ENCODE measurements at regions not wholly inside any gene's neighbourhood (a gene's known extent, or its start where the extent isn't known, plus 50 kb on each side); places are given as distances from the start of the nearest gene placed in this dataset.

DNA sequence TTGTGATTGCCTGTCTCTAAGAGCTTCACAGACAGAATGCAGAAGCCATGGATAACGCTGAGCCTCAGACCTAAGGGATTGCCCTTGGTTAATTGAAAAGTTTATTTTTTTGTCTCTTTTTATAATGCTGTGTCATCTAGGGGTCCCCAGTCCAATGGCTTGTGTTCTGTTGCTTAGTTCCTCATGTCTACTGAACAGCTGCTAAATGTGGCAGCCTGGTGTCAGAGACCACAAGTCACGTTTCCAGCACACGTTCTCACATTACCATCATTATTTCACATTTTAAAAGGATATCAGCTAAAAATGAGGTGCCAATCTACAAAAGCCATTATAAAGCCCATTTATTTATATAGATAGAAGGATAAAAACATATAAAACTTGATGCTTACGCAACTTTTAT lies 1362.0 kb downstream of the PCDH9 start:
- Histone ChIP-seq H3K4me3 (no peak overlapping the region), H3K4me1 (no peaks in the 10 kb centered on the region), H3K27ac (no peak overlapping the region), H3K9me3 (no peaks in the 10 kb centered on the region), H3K36me3 (no peaks in the 10 kb centered on the region), H3K27me3 (no peaks in the 10 kb centered on the region)
- TF ChIP-seq POLR2AphosphoS5 (IDR thresholded peaks at IDR 0.05): no peak
- TF ChIP-seq, protein P1, sequence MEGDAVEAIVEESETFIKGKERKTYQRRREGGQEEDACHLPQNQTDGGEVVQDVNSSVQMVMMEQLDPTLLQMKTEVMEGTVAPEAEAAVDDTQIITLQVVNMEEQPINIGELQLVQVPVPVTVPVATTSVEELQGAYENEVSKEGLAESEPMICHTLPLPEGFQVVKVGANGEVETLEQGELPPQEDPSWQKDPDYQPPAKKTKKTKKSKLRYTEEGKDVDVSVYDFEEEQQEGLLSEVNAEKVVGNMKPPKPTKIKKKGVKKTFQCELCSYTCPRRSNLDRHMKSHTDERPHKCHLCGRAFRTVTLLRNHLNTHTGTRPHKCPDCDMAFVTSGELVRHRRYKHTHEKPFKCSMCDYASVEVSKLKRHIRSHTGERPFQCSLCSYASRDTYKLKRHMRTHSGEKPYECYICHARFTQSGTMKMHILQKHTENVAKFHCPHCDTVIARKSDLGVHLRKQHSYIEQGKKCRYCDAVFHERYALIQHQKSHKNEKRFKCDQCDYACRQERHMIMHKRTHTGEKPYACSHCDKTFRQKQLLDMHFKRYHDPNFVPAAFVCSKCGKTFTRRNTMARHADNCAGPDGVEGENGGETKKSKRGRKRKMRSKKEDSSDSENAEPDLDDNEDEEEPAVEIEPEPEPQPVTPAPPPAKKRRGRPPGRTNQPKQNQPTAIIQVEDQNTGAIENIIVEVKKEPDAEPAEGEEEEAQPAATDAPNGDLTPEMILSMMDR (IDR thresholded peaks at IDR 0.05): no peak
- no peak for DNase-seq (ENCODE audit: low spot score in 2 of 2)
- WGBS: 76% methylated on average over 4 of the region's 4 CpGs

DNA sequence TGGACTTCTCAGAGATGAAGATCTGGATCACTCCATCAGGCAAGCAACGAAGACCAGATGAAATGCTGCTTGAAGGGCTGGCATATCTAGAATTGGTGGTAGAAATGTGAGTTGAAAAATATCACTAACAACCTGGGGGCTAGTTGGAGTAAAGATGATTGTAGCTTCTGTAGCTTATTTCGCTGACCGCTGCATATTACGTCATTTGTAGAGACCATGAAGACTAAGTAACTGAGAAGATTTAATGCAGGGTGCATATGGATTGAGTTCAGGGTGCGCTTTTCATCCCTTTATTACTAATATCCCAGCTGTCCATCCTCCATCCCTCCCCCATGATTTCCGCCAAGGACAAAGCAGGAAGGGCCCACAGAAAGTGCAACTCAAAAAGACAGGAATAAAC lies 1364.0 kb downstream of the PCDH9 start:
- no peak overlapping the region for H3K27ac ChIP-seq
- H3K4me3 ChIP-seq: no peak overlapping the region
- H3K36me3 ChIP-seq: no peaks in the 10 kb centered on the region
- TF ChIP-seq, protein P1 (IDR thresholded peaks at IDR 0.05): no peak
- TF ChIP-seq POLR2AphosphoS5 (IDR thresholded peaks at IDR 0.05) (no peak), POLR2A (IDR thresholded peaks at IDR 0.05) (no peak), EP300 (IDR thresholded peaks at IDR 0.05) (no peak)
- no peaks in the 10 kb centered on the region for H3K4me1 ChIP-seq
- H3K27me3 ChIP-seq: no peaks in the 10 kb centered on the region
- no peak for DNase-seq (ENCODE audit: low spot score in 2 of 2)
- WGBS: 92% methylated on average over 6 of the region's 6 CpGs
- H3K9me3 ChIP-seq: no peaks in the 10 kb centered on the region

- Histone ChIP-seq H3K36me3 (no peaks in the 10 kb centered on the region), H3K4me3 (no peak overlapping the region), H3K27me3 (no peaks in the 10 kb centered on the region), H3K27ac (no peak overlapping the region), H3K9me3 (no peaks in the 10 kb centered on the region), H3K4me1 (no peaks in the 10 kb centered on the region)
- DNase-seq (ENCODE audit: low spot score in 2 of 2): no peak
- WGBS: 71% methylated on average over 2 of the region's 2 CpGs
- TF ChIP-seq POLR2A (IDR thresholded peaks at IDR 0.05) (no peak), EP300 (IDR thresholded peaks at IDR 0.05) (no peak), POLR2AphosphoS5 (IDR thresholded peaks at IDR 0.05) (no peak)
- TF ChIP-seq, protein P1 (IDR thresholded peaks at IDR 0.05): no peak
Measured at GRCh38 chr13:65865206-65865605, 1364.9 kb downstream of the PCDH9 start.

GRCh38 chr13:65864039-65864438 lies 1366.1 kb downstream of the PCDH9 start:
- DNase-seq (ENCODE audit: low spot score in 2 of 2): no peak
- H3K36me3 ChIP-seq: no peaks in the 10 kb centered on the region
- H3K4me3 ChIP-seq: no peak overlapping the region
- H3K27ac ChIP-seq: no peak overlapping the region
- H3K27me3 ChIP-seq: no peaks in the 10 kb centered on the region
- H3K4me1 ChIP-seq: no peaks in the 10 kb centered on the region
- no peaks in the 10 kb centered on the region for H3K9me3 ChIP-seq
- no peak for TF ChIP-seq POLR2AphosphoS5 (IDR thresholded peaks at IDR 0.05)
- no peak for TF ChIP-seq EP300 (IDR thresholded peaks at IDR 0.05)
- no peak for TF ChIP-seq POLR2A (IDR thresholded peaks at IDR 0.05)
- TF ChIP-seq, protein P1 (IDR thresholded peaks at IDR 0.05): no peak
- WGBS: 83% methylated on average over 1 of the region's 1 CpG

DNA sequence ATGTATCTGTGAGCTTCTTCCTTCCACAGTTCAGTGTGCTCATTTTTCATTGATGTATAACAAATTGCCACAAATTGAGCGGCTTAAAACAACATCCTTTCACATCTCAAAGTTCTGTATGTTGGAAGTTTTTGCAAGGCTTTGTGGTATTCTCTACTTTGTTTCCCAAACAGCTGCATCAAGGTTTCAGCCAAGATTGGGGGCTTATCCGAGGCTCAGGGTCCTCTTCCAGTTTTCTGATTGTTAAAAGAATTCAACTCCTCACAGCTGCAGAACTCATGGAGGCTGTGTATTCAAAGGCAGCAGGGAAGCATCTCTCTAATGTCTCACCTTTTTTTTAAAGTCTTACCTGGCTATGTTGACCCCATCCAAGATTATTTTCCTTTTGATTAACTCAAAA lies 1369.8 kb downstream of the PCDH9 start:
- DNase-seq (ENCODE audit: low spot score in 2 of 2): no peak
- H3K4me1 ChIP-seq: no peaks in the 10 kb centered on the region
- WGBS: 80% methylated on average over 2 of the region's 2 CpGs
- TF ChIP-seq, protein P1 (IDR thresholded peaks at IDR 0.05): no peak
- TF ChIP-seq POLR2A (IDR thresholded peaks at IDR 0.05) (no peak), POLR2AphosphoS5 (IDR thresholded peaks at IDR 0.05) (no peak), EP300 (IDR thresholded peaks at IDR 0.05) (no peak)
- H3K27ac ChIP-seq: no peak overlapping the region
- no peaks in the 10 kb centered on the region for H3K9me3 ChIP-seq
- no peak overlapping the region for H3K4me3 ChIP-seq
- H3K36me3 ChIP-seq: no peaks in the 10 kb centered on the region
- no peaks in the 10 kb centered on the region for H3K27me3 ChIP-seq

Measured in suprapubic skin (tissue), 4 donors.